ENCODE measurements at regions not wholly inside any gene's neighbourhood (a gene's known extent, or its start where the extent isn't known, plus 50 kb on each side); places are given as distances from the start of the nearest gene placed in this dataset.
"Not testable (repeated sequence)": the region's sequence is repeated elsewhere in the genome, so short reads cannot be mapped to it uniquely, and the experiment has no call there.

- no peak for DNase-seq (ENCODE audit: low read depth, low spot score)
Observed at GRCh38 chr13:90302107-90302506, 1045.4 kb upstream of the MIR17HG start.

GRCh38 chr13:90305796-90306195 lies 1041.7 kb upstream of the MIR17HG start:
- no peak for DNase-seq (ENCODE audit: low read depth, low spot score)

- no peak for DNase-seq (ENCODE audit: low read depth, low spot score)
Observed at GRCh38 chr13:90307136-90307535, 1040.4 kb upstream of the MIR17HG start.

- no peak for DNase-seq (ENCODE audit: low read depth, low spot score)
Observed at GRCh38 chr13:90308249-90308648, 1039.2 kb upstream of the MIR17HG start.

- no peak for DNase-seq (ENCODE audit: low read depth, low spot score)
Observed at GRCh38 chr13:90311929-90312328, 1035.6 kb upstream of the MIR17HG start.

GRCh38 chr13:90315061-90315460 lies 1032.4 kb upstream of the MIR17HG start:
- no peak for DNase-seq (ENCODE audit: low read depth, low spot score)

- DNase-seq (ENCODE audit: low read depth, low spot score): no peak
Observed at GRCh38 chr13:90320664-90321063, 1026.8 kb upstream of the MIR17HG start.

GRCh38 chr13:90321281-90321931 lies 1026.1 kb upstream of the MIR17HG start:
- DNase-seq (ENCODE audit: low read depth, low spot score): no peak

GRCh38 chr13:90329641-90330040 lies 1017.8 kb upstream of the MIR17HG start:
- DNase-seq (ENCODE audit: low read depth, low spot score): no peak

GRCh38 chr13:90331974-90332373 lies 1015.5 kb upstream of the MIR17HG start:
- DNase-seq (ENCODE audit: low read depth, low spot score): no peak

GRCh38 chr13:90336507-90336906 lies 1011.0 kb upstream of the MIR17HG start:
- no peak for DNase-seq (ENCODE audit: low read depth, low spot score)

- not testable (repeated sequence) for DNase-seq (ENCODE audit: low read depth, low spot score)
Observed at GRCh38 chr13:90341348-90341747, 1006.1 kb upstream of the MIR17HG start.

- not testable (repeated sequence) for DNase-seq (ENCODE audit: low read depth, low spot score)
Observed at GRCh38 chr13:90348477-90349136, 998.9 kb upstream of the MIR17HG start.

GRCh38 chr13:90352763-90353162 lies 994.7 kb upstream of the MIR17HG start:
- DNase-seq (ENCODE audit: low read depth, low spot score): no peak

- DNase-seq (ENCODE audit: low read depth, low spot score): no peak
Observed at GRCh38 chr13:90355162-90355751, 992.2 kb upstream of the MIR17HG start.

- DNase-seq (ENCODE audit: low read depth, low spot score): no peak
Observed at GRCh38 chr13:90360785-90361184, 986.7 kb upstream of the MIR17HG start.

GRCh38 chr13:90362707-90363106 lies 984.8 kb upstream of the MIR17HG start:
- no peak for DNase-seq (ENCODE audit: low read depth, low spot score)

GRCh38 chr13:90365130-90365529 lies 982.4 kb upstream of the MIR17HG start:
- DNase-seq (ENCODE audit: low read depth, low spot score): no peak

GRCh38 chr13:90374168-90374567 lies 973.3 kb upstream of the MIR17HG start:
- no peak for DNase-seq (ENCODE audit: low read depth, low spot score)

GRCh38 chr13:90375851-90376250 lies 971.6 kb upstream of the MIR17HG start:
- no peak for DNase-seq (ENCODE audit: low read depth, low spot score)

GRCh38 chr13:90382425-90382824 lies 965.1 kb upstream of the MIR17HG start:
- no peak for DNase-seq (ENCODE audit: low read depth, low spot score)

GRCh38 chr13:90385781-90386489 lies 961.6 kb upstream of the MIR17HG start:
- DNase-seq (ENCODE audit: low read depth, low spot score): no peak
